Pancreas (tissue), 10 donors: ENCODE measurements at regions not wholly inside any gene's neighbourhood (a gene's known extent, or its start where the extent isn't known, plus 50 kb on each side); places are given as distances from the start of the nearest gene placed in this dataset.

ENCODE experiments used
- ATAC-seq, 4 donors: fragments of 200-7000 bp; cut with Tn5 transposase; one replicate each; pipeline versions ENCODE4 v1.8.0 to v1.9.1; 2020; ENCODE audit warnings: mild to moderate bottlenecking in 4 of 4, moderate library complexity in 4 of 4
- DNase-seq, 6 donors: peaks; one replicate each; pipeline ENCODE4 v3.0.0-alpha.2; 2020
- FAIRE-seq: peaks from 2 replicates; lab custom pipeline; 2012; peaks lifted over from hg19 to GRCh38; lab: Jason Lieb, UNC
- H3K27ac ChIP-seq, 4 donors: fragments of 200-600 bp; sonication (generic); 1 replicate in 3 of 4; 2 replicates in 1 of 4; pipeline versions ENCODE4 v1.5.0 to v1.8.0; 2020
- H3K27me3 ChIP-seq, 4 donors: fragments of 200-600 bp; one replicate each; pipeline ENCODE4 v1.8.0; 2021
- H3K36me3 ChIP-seq, 3 donors: fragments of 200-600 bp; sonication (generic) in 1 of 3; one replicate each; pipeline versions ENCODE4 v1.5.0 to v1.8.0; 2020 to 2021
- H3K4me1 ChIP-seq, 3 donors: fragments of 200-600 bp; one replicate each; pipeline ENCODE4 v1.8.0; 2021
- H3K4me3 ChIP-seq, 4 donors: fragments of 200-600 bp; sonication (generic) in 2 of 4; one replicate each; pipeline versions ENCODE4 v1.5.0 to v1.8.0; 2020 to 2021
- H3K9me3 ChIP-seq, 4 donors: fragments of 200-600 bp; one replicate each; pipeline ENCODE4 v1.8.0; 2021
- WGBS, 2 donors: extraction: QIAGEN DNeasy Blood & Tissue Kit; methylation state at CpG; one replicate each; pipeline ENCODE4 v1.1.7; 2013; 5-methylcytosine and 5-hydroxymethylcytosine counted together
- intact Hi-C, 3 donors: fragments of 100-400 bp; cut with DNase I; formaldehyde crosslinking; loops; one replicate each; pipeline versions ENCODE4 v1.11.1 to v1.14.2; 2022
- TF ChIP-seq, protein P1 (sequence below), 4 donors: fragments of 200-600 bp; sonication (generic) in 3 of 4; IDR thresholded peaks; one replicate each; pipeline versions ENCODE4 v1.5.0 to v1.8.0; 2021; ENCODE audit warnings: antibody characterized with exemption in 4 of 4
- donor health status: healthy with polysubstance abuse.
- donor health status: DM: no; HTN: no; CAD: no; lungs with moderate emphysema.
- donor health status: DM: no; HTN: no; CAD: no.
- donor health status: control.
- donor health status: control.
- donor health status: Bipolar disorder and iron deficiency.
- donor health status: DM: yes; HTN: yes; CAD: no.
- donor health status: DM: no; HTN: no; CAD: no.
- donor health status: DM: no; HTN: no; CAD: no.
- donor health status: DM: yes; HTN: yes; CAD: no.

DNA sequence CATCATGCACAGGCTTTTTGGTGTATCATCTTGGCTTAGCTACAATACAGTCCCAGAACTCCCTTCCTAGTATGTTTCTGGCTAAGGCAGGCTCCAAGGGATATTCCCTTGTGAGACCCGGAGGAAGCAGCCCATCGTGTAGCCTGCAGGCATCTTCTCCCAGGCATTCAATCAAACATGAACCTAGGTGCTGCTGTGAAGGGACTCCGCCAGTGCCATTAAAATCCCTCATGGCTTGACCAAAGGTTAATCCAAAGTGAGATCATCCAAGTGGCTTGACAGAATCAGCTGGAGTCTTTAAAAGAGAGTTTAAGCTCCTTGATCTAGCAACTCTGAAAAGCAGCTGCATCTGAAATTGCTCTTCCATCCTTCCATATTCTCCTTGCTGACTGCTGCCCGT, 333.9 kb downstream of the DIRAS2 start:
- Histone ChIP-seq H3K27ac (no peak overlapping the region), H3K4me3 (no peak overlapping the region), H3K27me3 (no peaks in the 10 kb centered on the region), H3K4me1 (no peaks in the 10 kb centered on the region), H3K9me3 (no peaks in the 10 kb centered on the region), H3K36me3 (no peaks in the 10 kb centered on the region)
- ATAC-seq (no peak), FAIRE-seq (no peak), DNase-seq (no peak)
- intact Hi-C loops, result no loop called here
- 73 to 85% methylated on average over 4 of the region's 4 CpGs for WGBS, 2 donors
- TF ChIP-seq, protein P1, sequence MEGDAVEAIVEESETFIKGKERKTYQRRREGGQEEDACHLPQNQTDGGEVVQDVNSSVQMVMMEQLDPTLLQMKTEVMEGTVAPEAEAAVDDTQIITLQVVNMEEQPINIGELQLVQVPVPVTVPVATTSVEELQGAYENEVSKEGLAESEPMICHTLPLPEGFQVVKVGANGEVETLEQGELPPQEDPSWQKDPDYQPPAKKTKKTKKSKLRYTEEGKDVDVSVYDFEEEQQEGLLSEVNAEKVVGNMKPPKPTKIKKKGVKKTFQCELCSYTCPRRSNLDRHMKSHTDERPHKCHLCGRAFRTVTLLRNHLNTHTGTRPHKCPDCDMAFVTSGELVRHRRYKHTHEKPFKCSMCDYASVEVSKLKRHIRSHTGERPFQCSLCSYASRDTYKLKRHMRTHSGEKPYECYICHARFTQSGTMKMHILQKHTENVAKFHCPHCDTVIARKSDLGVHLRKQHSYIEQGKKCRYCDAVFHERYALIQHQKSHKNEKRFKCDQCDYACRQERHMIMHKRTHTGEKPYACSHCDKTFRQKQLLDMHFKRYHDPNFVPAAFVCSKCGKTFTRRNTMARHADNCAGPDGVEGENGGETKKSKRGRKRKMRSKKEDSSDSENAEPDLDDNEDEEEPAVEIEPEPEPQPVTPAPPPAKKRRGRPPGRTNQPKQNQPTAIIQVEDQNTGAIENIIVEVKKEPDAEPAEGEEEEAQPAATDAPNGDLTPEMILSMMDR (IDR thresholded peaks at IDR 0.05), result no peak

DNA sequence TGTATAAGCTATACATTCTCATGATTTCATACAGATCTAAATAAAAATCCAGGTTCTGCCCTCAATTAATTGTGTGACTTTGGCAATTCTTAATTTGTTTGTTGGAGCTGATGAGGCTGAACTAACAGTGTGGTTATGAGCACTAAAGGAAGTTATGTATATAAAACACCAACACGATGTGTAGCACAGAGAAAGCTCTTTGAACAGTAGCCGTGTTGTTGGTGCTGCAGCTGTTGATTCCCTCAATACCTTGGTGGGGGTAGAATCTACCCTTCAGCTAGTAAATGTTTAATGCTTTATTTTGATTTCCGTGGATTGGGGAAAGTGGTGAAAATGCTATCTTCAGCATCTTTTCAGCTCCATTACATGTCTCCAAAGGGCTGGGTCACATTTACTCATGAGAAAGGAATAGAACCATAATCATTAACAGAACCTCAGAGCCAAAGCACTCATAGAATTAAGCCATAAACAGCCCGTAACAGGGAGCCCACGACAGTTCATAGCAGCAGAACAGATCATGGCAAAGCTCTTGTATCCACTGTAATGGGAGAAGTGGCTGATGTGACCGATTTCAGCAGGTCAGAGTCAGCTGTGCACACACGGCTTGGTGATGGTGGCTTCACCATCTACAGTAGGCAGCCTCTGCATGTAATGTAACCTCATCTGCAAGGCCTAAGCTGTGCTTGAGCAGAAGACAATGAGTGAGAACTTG, 332.7 kb downstream of the DIRAS2 start:
- Histone ChIP-seq H3K4me1 (no peaks in the 10 kb centered on the region), H3K4me3 (no peak overlapping the region), H3K9me3 (no peaks in the 10 kb centered on the region), H3K27ac (no peak overlapping the region), H3K27me3 (no peaks in the 10 kb centered on the region), H3K36me3 (no peaks in the 10 kb centered on the region)
- TF ChIP-seq, protein P1 (IDR thresholded peaks at IDR 0.05), result no peak
- WGBS, 2 donors, result 60 to 63% methylated on average over 7 of the region's 7 CpGs
- FAIRE-seq (no peak), DNase-seq (no peak), ATAC-seq (peak in 3 of 4 donors; percentile 24 to 84 (median 77))
- intact Hi-C loops, result no loop called here

DNA sequence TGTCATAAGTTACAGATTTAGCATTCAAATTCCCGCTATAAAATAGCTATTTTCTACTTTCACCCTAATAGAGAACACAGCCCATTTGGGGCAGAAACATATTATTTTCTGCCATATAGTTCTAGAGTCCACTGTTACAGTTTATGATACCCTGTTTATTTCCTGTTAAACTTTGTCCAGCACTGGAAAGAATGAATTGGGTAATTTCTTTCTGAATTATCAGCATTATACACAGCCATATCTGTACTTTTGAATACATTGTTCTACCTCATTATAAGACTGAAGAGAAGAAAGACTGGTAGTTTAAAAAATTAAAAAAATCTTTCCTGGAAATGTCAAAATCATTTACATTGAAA, 332.1 kb downstream of the DIRAS2 start:
- DNase-seq (no peak), ATAC-seq (no peak), FAIRE-seq (no peak)
- Histone ChIP-seq H3K36me3 (no peaks in the 10 kb centered on the region), H3K27me3 (no peaks in the 10 kb centered on the region), H3K27ac (no peak overlapping the region), H3K4me1 (no peaks in the 10 kb centered on the region), H3K4me3 (no peak overlapping the region), H3K9me3 (no peaks in the 10 kb centered on the region)
- intact Hi-C loops, result no loop called here
- WGBS, 2 donors, result 94% methylated on average over 1 of the region's 1 CpG
- TF ChIP-seq, protein P1 (IDR thresholded peaks at IDR 0.05), result no peak

DNA sequence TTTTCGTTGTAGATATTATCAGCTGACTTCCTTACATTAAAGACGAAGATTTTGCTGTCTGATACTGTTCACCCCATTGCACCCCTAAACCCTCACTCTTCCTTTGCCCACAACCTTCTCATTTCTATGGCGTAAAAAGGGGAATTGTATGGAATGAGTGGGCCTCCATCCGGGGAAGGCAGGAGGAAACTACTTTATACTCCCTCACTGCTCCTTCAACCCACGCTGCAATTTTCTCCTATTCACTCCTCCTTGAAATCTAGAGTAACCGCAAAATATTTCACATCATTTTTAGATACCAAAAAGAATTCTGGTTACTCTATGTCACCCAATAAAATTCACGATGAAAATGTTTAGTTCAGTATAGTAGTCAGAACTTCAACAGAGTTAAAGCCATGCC, 330.8 kb downstream of the DIRAS2 start:
- FAIRE-seq (no peak), ATAC-seq (no peak), DNase-seq (no peak)
- no peaks in the 10 kb centered on the region for H3K9me3 ChIP-seq
- TF ChIP-seq, protein P1 (IDR thresholded peaks at IDR 0.05), result no peak
- no peaks in the 10 kb centered on the region for H3K27me3 ChIP-seq
- WGBS, 2 donors, result 76 to 80% methylated on average over 7 of the region's 7 CpGs
- H3K36me3 ChIP-seq, result no peaks in the 10 kb centered on the region
- no peak overlapping the region for H3K27ac ChIP-seq
- intact Hi-C loops, result no loop called here
- H3K4me1 ChIP-seq, result no peaks in the 10 kb centered on the region
- no peak overlapping the region for H3K4me3 ChIP-seq

DNA sequence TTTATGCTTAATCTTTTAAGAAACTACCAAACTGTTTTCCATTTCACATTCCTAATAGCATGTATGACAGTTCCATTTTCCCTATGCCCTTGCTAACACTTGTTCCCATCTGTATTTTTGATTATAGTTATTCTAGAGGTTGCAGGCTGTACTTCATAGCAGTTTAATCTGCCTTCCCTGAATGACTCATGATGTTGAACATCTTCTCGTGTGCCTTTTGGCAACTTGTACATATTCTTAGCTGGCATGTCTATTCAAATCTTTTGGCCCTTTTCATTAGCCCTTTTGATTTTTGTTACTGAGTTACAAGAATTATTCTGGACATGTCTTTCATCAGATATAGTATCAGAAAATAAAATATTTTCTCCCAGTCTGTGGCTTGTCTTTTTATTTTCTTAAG, 320.3 kb downstream of the DIRAS2 start:
- no peaks in the 10 kb centered on the region for H3K9me3 ChIP-seq
- intact Hi-C loops, result no loop called here
- no peak overlapping the region for H3K27ac ChIP-seq
- FAIRE-seq (no peak), DNase-seq (no peak), ATAC-seq (no peak)
- 30 to 35% methylated on average over 1 of the region's 1 CpG for WGBS, 2 donors
- no peaks in the 10 kb centered on the region for H3K27me3 ChIP-seq
- H3K4me1 ChIP-seq, result no peaks in the 10 kb centered on the region
- H3K4me3 ChIP-seq, result no peak overlapping the region
- TF ChIP-seq, protein P1 (IDR thresholded peaks at IDR 0.05), result no peak
- H3K36me3 ChIP-seq, result no peaks in the 10 kb centered on the region
